Activated CD8-positive, alpha-beta memory T cell treated with anti-CD3 and anti-CD28 coated beads, Interleukin-2, amount 50 U/mL, for 4 hours (primary cell): ENCODE measurements at regions not wholly inside any gene's neighbourhood (a gene's known extent, or its start where the extent isn't known, plus 50 kb on each side); places are given as distances from the start of the nearest gene placed in this dataset.

Source experiments
- DNase-seq: peaks from one replicate; pipeline ENCODE4 v3.0.0-alpha.2; 2020

DNA sequence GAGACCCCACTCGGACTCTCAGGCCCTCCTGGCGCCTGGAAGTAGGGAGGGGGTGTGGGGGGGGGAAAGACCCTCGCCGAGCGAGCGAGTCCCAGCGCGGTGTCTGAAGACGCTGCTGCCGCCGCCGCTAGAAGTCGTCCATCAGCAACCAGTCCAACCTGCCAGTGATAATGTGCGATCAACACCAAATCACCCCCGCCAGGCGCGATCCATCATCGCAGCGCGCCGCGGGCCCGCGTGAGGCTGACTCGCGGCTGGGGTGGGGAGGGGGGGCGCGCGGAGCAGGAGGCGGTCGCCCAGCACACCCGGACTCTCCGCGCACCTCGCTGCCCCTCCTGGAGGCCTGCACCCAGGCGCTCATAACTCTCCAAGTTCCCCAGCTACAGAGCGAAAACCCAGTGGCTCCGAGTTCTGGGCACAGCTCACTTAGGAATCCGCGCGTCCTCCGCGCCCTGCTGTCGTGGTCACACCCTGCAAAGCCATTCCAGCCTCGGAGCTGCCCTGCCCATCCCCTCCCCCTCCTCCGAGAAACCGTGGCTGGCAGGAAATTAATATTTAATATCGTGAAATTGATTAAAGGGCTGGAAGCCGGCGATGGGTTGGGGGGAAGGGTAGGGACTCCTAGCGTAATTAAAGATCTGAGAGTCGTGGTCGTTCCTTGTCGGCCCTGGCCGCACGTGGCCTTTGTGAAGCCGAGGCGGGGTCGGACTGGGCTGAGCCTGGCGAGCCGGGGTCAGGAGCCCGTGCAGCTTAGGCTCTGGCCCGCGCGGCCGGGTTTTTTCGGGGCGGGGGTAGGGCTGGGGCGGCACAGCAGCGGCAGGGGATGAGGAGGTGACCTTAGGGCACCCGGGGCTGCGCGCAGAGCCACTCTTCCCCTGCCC, 58.1 kb upstream of the BCOR start:
- DNase-seq, result peak; percentile 20

DNA sequence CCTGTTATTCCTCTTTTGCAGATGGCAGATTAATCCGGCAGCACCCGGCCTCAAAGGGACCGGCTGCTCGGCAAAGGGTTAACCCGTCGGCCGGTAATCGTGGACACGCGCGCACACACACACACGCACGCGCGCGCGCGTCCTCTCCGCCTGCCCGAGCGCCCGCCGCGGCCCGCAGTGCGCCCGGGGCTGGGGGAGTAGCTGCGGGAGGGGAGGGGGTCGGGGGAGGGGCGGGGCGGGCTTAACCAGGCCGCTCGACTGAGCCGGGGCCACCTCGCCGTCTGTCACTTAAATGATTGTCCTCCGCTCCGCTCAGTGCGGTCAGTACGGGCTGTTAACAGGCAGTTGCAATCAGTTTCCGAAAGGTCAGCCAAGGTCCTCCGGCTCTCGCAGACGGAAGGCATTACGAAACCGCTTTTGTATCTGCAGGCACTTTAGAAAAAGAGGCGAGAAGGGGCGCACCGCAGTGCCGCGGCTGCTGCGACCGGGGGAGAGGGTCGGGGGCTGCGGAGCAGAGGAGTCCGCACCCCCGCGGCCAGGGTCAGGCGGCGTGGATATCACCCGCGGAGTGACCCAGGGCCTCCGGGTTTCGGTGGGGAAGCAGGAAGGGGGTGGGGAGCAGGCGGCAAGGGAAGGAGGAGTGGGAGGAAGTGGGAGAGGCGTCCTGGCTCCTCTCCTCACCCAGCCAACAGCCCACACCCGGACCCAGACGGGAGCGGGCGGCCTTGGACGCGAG, 57.3 kb upstream of the BCOR start:
- peak; percentile 18 for DNase-seq

DNA sequence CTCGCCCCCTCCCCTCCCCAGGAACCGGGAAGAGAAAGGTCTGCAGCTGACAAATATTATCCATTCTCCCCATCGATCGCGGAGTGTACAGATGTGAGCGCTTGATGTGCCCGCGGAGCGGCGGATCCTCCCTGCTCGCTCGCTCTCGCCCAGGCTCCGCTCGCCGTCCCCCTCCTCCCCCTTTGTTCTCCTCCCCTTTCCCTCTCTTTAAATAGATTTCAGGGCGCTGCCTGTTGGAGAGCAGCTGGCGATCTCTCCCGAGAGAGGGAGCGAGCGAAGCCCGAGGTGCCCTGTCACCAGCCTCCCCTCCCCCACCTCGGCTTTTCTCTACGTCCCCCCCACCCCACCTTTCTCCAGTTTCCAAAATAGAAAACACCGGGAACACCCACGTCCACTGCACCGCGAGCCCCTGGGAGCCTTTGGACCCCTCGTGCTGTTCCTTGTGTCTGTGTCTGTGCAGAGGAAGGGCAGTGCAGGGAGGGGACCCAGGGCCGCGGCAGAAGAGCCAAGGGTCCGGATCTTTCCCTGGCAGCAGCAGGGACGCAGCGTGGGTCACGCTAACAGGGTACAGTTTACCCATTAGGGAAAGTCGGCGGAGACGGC, 56.6 kb upstream of the BCOR start:
- DNase-seq, result no peak

DNA sequence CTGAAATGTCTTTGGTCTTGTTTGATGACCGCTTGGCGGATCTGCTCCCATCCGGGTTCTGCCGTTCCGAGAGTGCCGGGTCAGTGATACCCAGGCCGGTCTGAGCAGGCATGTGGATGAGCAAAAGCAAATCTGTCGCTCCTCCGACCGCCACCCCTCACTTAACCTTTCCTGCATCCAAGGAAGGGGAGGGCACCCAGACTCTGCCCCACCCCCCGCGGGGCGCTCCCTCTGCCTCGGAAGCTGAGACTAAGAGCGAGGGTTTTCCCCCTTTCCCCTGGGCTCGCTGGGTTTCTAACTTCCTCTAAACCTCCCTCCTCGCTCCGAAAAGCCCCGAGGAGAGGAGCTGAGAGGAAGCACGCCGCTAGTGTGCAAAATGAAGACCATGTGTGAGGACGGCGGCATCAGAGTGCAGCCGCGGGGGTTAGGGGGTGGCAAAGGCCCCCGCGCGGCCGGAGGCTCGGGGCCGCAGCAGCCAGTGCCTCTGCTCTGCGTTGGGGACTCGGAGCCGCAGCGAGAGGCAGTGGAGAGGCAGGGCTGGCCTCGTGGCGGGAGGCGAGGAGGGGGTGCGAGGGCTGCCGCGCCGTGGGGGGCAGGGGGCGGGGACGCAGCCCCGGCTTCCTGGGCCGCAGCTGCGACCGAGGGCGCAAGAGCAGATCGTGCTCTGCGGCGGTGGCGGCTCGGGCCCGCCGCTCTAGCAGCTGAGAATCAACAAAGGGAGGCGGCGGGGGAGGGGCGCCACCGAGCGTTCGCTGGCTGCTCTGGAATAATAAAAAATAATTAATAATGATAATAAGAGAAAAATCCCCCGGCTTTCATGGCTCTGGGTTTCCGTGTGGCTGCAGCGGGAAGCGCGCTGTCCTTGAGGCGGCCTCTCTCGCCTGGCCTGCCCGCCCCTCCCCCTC, 55.8 kb upstream of the BCOR start:
- DNase-seq, result peak; percentile 60

DNA sequence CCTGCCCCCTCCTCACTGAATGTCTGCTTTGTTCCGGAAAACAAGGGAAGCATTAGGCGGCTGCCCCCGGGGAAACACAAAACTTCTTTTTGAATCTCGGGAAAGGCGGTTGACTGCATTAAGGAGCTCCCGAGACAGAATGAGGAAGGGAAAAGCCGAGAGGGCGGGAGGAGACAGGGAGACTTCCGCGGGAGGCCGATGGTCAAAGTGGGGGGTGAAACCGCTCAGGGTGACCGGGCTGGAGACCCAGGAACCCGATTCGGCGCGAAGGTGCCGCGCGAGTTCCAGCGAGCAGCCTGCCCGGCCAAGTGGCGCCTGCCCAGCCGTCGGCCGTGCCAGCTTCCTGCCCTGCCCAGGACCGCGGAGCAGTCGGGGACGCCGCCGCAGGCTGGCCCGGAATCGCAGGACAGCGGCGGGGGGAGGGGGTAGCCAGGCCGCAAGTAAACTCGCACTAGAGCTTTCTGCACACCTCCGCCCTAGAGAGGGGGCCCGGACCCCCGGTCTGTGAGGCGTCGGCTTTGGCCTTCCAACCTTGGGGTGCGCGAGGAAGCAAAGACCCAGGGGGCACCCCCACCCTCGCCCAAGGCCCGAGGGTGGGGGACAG, 55.1 kb upstream of the BCOR start:
- no peak for DNase-seq

DNA sequence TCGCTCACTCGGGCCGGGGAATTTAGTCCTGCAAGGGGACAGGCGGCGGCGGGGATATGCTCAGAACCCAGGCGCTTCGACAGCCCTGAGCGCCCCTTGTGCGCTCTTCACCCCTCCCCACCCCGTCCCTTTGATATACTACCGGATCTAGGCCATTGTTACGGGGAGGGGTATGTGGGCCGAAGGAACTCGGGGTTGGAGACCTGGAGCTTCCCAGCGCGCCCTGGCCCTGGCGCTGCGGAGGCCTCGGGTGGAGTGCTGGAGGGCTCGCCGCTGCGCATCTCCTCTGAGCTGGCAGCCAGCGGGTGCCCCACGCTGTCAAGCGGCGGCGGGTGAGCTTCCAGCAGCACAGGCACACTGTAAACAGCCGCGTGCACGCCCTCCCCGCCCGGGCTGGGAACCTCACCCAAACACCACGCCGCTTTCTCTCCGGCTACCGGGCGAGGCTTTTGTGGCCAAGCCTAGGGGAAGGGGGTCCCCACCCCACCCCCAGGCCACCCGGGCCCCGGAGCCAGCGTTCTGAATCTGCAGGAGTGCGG, 54.5 kb upstream of the BCOR start:
- peak; percentile 57 for DNase-seq

GRCh38 chrX:40151211-40152172, 53.7 kb upstream of the BCOR start:
- DNase-seq, result no peak

DNA sequence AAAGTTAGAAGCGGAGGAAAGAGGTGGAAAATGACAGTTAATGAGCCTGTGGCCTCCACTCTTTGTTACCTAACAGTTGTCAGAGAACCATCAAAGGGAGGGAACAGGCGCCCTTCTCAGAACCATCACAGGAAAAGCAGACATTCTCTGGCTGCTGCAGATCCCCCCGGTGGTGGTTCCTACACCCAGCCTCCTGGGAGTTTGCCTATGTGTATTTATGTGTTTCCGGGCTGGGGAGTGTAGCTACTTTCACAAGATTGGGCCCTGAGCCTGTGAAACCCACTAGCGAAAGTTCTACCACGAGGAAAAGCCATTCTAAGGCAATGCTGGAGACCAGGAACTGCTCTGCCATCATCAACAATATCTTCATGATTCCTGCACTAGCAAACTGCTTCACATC, 52.7 kb upstream of the BCOR start:
- no peak for DNase-seq

DNA sequence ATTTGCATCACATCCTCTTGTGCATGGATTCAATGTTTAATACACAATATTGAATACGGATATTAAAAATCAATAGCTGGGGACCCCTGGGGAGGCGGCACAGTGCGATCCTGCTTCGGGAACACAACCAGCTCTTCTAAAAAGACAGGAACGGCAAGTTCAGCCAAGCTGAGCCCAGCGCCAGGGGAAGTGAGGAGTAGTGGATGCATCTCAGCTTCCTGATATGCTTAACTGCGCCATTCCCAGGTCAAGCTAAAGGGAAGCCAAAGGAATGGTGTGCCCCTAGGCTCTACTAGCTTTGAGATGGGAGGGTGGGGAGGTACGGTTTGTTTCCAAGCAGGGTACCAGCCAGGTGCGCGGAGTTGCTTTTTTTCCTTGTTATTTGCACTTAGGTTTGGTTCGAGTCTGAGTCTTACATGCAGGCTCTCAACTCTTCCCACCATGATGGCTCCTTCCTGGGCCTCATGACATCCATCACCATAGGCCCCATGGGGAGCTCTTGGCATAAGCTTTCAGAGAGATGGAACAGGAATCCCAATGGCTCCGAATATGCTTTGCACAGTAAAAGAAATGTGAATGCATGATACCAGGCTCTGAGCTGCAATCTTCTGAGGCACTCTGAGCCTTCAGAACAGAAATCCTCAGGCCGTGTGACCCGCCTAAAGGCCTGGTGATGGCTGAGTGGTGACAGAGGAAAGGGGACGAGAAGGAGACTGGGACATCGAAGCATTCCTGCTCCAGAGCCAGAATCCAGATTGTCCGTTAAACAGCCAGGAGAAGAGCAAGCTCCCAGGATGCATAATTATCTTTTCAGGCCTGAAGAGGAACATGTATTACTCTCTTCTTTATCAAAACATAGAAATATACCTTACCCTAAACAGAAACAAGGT, 51.8 kb upstream of the BCOR start:
- no peak for DNase-seq

DNA sequence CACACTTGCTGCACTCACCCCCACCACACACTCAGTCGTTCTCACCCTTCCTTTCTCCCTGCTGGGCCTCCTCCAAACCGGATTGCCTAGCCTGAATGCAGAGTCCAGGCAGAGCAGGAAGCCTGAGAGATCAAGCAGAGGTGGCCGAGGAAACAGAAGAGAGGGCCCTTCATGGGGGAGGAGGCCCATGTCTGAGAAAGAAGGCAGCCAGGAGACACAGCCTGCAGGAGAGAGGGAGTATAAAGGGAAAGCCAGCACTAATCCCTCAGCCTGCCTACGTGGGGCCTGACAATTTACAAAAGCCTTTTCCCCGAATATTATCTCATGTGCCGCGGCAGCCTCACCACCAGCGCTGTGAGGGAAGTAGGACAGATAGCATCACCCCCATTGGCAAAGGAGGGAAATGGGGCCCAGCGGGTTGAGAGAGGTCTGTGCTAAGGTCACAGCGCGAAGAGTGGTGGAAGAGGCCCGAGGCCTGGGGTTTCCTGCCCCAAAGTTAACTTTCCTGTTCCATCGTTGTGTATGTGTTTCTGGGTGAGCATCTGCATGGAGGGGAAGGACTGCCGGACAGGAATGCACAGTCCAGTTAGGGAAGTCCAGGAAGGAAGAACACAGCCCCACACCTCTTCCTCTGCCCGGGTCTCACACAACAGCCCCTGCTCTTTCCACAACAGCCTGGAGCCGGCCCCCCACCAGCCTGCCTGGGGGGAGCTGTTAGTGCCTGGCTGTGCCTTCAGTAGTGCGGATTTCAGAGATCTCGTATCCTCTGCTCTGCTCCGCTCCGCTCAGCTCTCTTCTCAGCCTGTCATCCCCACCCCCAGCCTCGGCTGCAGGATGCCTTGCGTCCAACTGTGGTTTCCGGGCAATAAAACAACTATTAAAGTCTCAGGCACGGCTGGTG, 50.9 kb upstream of the BCOR start:
- no peak for DNase-seq

DNA sequence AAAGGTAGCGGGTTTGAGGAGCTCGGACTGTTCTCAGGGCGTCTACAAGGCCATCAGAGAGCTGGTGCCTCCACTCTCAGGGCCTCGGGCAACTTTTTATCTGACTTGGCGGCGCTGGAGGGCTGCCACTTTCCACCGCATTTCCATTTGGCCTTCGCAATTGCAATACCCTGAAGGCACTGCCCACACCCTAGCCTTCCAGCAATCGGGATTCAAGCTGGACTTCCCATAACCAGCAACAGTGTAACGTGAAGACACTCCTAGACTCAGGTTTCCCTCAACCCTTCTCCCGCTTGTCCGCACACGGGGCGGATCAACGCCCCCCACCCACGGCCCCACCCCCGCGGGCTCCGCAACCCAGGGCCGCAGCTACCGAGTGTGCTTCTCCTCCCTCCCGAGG, 50.2 kb upstream of the BCOR start:
- no peak for DNase-seq
